Transverse colon (tissue), 3 donors: ENCODE measurements at regions not wholly inside any gene's neighbourhood (a gene's known extent, or its start where the extent isn't known, plus 50 kb on each side); places are given as distances from the start of the nearest gene placed in this dataset.

Source experiments
- EP300 ChIP-seq: sonication (generic); formaldehyde crosslinking; IDR thresholded peaks from one replicate; pipeline ENCODE4 v1.6.1; 2017; ENCODE audit warnings: antibody characterized with exemption, low read depth
- POLR2A ChIP-seq: fragments of 450-650 bp; IDR thresholded peaks from one replicate; pipeline ENCODE4 v1.6.1; 2016; ENCODE audit warnings: antibody characterized with exemption, mild to moderate bottlenecking, moderate library complexity
- TF ChIP-seq, protein P1 (sequence below), 5 experiments: fragments of 200-600 bp in 3 of 5; fragments of 450-650 bp in 2 of 5; sonication (generic) in 3 of 5; IDR thresholded peaks; 1 replicate in 2 of 5; 2 replicates in 3 of 5; pipeline ENCODE4 v1.5.1; 2016 to 2017; ENCODE audit warnings: antibody characterized with exemption in 5 of 5, inconsistent platforms in 3 of 5, mild to moderate bottlenecking in 2 of 5, moderate library complexity in 1 of 5

- TF ChIP-seq POLR2A (no peak), EP300 (no peak)
- TF ChIP-seq, protein P1, sequence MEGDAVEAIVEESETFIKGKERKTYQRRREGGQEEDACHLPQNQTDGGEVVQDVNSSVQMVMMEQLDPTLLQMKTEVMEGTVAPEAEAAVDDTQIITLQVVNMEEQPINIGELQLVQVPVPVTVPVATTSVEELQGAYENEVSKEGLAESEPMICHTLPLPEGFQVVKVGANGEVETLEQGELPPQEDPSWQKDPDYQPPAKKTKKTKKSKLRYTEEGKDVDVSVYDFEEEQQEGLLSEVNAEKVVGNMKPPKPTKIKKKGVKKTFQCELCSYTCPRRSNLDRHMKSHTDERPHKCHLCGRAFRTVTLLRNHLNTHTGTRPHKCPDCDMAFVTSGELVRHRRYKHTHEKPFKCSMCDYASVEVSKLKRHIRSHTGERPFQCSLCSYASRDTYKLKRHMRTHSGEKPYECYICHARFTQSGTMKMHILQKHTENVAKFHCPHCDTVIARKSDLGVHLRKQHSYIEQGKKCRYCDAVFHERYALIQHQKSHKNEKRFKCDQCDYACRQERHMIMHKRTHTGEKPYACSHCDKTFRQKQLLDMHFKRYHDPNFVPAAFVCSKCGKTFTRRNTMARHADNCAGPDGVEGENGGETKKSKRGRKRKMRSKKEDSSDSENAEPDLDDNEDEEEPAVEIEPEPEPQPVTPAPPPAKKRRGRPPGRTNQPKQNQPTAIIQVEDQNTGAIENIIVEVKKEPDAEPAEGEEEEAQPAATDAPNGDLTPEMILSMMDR (IDR thresholded peaks at IDR 0.05): no peak
Measured at GRCh38 chr5:12330993-12331588, 426.8 kb upstream of the CTNND2 start.
